ENCODE measurements at regions not wholly inside any gene's neighbourhood (a gene's known extent, or its start where the extent isn't known, plus 50 kb on each side); places are given as distances from the start of the nearest gene placed in this dataset.

- no peak for DNase-seq
Measured at GRCh38 chr1:184141361-184141880, 89.9 kb downstream of the TSEN15 start.

- no peak for DNase-seq
Measured at GRCh38 chr1:184143449-184143848, 91.9 kb downstream of the TSEN15 start.

DNA sequence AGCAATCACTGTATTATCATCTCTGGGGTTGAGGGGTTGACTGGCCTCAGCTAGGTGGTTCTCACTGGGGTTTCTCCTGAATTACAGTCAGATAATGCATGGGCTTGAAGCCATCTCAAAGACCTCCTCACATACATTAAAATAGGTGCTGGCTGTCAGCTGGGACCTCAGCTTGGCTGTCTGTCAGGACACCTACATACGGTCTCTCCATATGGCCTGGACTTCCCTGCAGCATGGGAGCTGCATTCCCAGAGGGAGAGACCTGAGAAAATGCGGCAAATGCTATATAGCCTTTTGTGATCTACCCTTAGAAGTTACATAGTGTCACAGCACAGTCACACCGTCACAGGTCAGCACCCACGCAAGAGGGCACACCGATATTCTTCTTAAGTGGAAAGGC is 93.6 kb downstream of the TSEN15 start:
- DNase-seq: no peak

DNA sequence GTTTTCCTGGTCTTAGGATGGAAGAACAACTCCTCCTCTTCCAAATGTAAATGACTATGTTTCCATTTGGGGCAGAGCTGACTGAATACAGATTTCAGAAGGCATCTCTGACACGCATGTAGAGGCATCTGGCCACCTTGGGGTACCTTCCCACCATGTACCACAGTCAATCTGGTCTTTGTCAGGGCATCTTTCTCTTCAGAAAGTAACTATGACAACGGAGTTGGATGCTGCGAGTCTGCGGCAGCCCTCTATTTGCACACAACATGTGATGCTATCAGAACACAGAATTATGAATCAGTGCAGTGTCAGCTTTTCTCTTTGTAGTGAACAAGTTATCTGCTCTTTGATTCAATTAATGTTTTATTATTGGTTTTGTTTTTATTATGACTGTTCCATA is 94.7 kb downstream of the TSEN15 start:
- DNase-seq: no peak

GRCh38 chr1:184150776-184151531 is 99.4 kb downstream of the TSEN15 start:
- no peak for DNase-seq

DNA sequence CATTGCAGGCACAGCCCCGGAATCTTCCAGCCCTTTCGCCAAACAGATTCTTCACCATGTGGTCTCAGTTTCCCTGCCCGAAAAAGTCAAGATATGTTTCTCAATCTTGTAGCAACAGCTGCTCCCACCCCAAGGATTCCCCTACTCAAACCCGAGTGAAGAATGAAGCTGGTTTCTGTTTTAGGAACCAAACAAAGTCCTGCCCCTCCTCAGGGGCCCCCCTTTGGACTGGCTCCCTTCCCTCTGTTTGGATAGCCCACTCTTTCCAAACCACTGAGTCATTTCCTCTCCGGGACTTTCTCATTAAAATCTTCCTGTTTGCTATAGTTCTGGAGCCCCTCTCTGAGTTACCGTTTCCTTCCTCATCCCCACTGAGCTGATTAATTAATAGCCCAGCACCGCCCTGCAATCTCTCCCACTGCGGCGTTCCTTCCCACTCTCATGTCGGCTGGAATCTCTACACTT is 100.9 kb downstream of the TSEN15 start:
- no peak for DNase-seq

GRCh38 chr1:184152974-184153373 is 101.4 kb downstream of the TSEN15 start:
- DNase-seq: no peak

- DNase-seq: no peak
Measured at GRCh38 chr1:184153731-184154130, 102.2 kb downstream of the TSEN15 start.

- peak; percentile 90 for DNase-seq
Measured at GRCh38 chr1:184156521-184157393, 105.2 kb downstream of the TSEN15 start.

GRCh38 chr1:184157394-184157742 is 105.8 kb downstream of the TSEN15 start:
- DNase-seq: no peak

DNA sequence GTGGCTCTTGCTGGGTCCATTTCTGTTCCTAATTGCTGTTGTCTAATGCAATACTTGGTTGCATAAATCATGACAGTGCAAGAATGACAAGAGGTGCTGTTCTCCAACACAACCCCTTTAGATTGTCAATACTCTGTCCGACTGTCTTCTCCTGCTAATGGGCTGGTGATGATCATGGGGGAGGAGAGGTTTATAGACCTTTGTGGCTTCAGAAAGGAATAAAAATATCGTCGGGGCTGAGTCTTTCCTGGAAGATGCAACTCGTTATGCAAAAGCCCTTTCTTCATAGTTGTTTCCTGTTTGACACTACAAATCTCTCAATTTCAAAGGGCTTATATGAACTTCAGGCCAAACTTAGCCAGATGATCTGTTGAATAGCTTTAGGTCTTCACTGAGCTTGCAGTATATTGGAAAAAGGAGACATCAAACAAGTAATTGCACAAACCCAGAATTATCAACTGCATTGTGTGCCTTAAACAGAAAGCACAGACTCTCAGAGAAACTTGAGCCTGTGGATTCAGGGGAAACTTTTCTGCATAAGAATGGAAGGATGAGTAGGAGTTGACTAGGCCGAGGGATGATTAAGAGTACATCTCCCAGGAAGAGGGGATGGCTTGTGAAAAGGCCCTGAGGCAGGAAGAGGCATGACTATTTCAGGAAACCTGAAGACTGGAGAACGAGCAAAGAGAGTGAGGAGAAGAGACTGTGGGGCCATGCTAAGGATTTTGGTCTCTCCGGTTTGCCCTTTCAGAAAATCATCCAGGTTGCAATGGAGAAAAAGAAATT is 107.6 kb downstream of the TSEN15 start:
- no peak for DNase-seq

GRCh38 chr1:184160236-184160635 is 108.7 kb downstream of the TSEN15 start:
- no peak for DNase-seq

DNA sequence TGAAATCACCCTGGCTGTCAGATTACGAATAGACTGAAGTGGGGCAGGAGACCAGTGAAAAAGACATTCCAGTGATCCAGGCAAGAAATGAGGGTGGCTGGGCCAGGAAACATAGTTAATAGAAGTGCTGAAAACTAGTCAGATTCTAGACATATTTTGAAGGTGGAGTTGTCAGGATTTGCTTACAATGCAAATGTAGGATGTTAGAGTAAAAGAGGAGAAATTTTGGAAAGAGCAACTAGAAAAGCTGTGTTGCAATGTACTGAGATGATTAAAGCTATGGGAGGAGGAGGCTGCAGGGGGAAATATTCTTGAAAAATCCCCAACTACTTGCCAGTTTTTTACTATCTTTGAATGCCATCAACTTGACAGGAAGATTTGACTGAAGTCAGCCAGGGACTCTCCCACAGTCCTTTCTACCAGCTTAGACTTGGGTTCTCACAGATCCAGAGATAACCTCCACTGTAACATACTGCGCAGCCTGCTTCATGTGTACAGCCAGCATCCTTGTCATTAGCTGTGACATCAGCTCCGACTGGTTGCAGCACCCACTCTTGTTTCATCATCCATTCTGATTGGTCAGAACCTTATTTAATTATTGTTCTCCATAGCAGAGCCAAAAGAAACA is 109.7 kb downstream of the TSEN15 start:
- DNase-seq: no peak

- no peak for DNase-seq
Measured at GRCh38 chr1:184162281-184162680, 110.8 kb downstream of the TSEN15 start.

DNA sequence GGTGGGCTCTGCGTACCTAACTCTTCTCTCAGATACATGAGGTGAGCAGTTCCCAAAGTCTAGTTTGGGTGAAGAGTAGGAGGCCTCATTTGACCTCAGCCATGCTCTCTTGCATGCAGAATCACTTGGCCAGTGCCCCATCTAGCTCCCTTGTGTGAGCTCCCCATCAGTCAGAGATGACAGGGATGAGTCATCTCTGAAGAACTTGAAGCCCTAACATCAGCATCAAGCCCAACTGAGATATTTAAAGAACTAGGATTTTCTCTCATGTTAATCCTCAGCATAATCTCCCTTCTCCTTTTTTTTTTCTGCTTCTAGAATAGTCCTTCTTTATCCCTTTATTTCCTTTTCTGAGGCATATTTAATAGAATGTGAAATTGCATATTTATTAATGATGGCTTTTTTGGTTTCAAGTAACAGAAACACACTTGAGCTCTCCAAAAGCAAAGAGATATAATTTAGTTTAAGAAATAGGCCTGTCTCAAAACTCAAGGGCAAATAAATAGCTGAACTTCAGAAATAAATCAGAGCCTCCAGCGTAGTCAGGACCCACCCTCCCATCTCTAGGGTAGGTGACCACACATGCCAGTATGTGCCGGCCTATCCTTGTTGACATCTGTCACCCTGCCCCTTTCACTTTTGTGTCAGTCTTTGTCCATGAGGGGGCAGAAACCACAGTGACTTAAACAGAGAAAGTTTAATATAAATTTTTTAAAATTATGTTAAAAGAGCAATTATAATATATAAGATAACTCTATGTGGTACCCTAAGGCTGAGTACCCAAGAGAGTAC is 112.3 kb downstream of the TSEN15 start:
- DNase-seq: no peak

GRCh38 chr1:184164536-184164935 is 113.0 kb downstream of the TSEN15 start:
- no peak for DNase-seq

DNA sequence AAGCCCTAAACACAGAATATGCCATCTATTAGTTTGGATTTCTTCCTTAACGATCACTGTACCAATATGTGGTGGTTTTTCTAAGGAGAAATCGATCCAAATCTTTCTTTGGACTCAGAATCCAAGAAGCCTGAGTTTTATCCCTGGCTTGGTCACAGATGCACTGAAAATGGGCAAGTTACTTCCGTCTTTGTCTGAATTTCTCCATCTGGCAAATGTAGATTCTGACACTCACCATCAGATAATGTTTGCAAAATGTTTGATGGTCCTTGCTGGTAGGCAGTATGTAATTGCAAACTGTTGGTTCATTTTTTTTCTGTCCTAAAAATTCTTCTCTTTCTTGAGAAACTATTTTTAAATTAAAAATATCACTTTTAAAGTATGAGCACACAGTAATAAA is 115.0 kb downstream of the TSEN15 start:
- no peak for DNase-seq

DNA sequence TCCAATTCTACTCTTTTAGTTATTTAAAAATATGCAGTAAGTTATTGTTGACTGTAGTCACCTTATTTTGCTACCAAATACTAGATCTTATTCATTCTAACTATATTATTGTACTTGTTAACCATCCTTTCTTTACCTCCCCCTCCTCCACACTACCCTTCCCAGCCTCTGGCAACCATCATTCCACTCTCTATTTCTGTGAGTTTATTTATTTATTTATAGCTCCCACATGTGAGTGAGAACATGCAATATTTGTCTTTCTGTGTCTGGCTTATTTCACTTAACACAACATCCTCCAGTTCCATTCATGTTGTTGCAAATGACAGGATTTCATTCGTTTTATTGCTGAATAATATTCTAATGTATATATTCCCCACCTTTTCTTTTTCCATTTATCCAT is 115.8 kb downstream of the TSEN15 start:
- no peak for DNase-seq

DNA sequence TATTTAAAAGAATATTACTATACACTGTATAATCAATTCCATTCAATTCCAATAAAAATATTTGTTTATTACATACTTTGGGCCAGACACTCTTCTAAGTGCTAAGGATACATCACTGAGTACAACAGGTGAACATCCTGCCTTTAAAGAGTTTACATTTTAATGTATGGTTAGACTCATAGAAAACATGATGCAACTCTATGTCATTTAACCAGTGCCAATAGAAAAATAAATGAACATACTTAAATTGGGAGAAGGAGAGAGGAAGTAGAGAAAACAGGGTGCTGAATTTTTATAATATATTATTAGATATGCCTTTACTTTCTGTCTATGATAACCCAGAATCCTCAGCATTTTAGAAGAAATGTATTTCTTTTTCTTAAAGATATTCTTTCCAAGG is 119.2 kb downstream of the TSEN15 start:
- no peak for DNase-seq

DNA sequence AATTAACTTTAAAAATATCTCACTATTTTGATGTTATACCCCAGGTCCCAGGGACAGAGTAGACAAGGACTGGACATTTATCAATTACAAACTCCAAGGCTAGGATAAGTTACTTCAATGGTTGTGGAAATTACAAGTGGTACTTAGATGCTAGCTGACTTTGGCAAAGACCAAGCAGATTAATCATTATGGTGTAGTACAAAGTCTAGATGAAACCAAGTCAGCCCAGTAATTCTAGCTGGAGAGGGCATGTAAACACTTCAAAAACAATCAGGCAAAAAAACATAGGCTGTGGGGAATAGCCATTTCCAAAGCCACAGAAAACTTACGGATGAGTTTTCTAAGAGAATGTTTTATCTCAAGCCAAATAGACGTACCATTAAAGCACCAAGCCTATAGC is 124.5 kb downstream of the TSEN15 start:
- no peak for DNase-seq

DNA sequence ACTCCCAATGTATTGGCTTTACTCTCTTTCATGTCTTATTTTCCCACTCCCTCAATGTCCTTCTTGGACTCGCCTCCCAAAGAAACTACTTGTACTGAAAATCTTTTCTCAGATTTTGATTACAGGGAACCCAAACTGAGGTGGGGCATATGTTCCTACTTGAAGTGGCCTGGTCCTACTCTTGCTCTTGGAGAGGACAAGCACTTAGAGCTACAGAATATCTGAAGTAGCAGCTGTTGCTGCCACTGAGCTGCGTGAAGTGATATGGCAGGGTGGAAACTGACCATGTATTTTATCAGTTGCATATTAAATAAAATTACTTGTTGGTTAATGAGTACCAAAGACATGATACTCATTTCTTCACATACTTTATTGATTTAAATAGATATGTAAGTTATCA is 129.5 kb downstream of the TSEN15 start:
- DNase-seq: no peak

DNA sequence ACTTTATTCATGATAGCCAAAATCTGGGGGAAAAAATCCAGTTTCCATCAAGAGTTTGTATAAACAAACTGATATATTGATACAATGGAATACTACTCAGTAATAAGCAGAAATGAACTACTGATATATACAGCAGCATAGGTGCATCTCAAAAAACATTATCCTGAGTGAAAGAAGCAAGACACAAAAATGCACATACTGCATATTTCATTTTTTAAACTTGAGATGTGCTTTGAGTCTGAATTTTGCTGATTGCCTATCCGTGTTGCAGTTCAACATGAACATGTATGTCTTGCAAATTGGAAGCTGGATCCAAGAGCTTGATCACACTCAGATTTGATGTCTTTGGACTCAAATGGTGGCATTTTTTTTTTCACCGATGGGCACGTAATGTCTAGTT is 132.4 kb downstream of the TSEN15 start:
- DNase-seq: no peak

Data from NCI-H146 (cell line).